Neural cell (in vitro differentiated cells): ENCODE measurements at regions not wholly inside any gene's neighbourhood (a gene's known extent, or its start where the extent isn't known, plus 50 kb on each side); places are given as distances from the start of the nearest gene placed in this dataset.

Experiments
- CTCF ChIP-seq: fragments of 450-650 bp; IDR thresholded peaks from 2 replicates; pipeline ENCODE4 v1.5.1; 2014; ENCODE audit warnings: antibody characterized with exemption, mild to moderate bottlenecking, moderate library complexity; ENCODE audit not compliant: poor library complexity, severe bottlenecking
- EP300 ChIP-seq: fragments of 450-650 bp; conservative IDR thresholded peaks from 2 replicates; pipeline ENCODE4 v1.6.1; 2014; ENCODE audit warnings: antibody characterized with exemption, mild to moderate bottlenecking, moderate library complexity; ENCODE audit not compliant: poor library complexity, severe bottlenecking
- EZH2 ChIP-seq: fragments of 200-600, 300-800 bp; shearing (Covaris generic), sonication (generic); IDR thresholded peaks from 2 replicates; pipeline ENCODE4 v1.6.1; 2014; ENCODE audit warnings: antibody characterized with exemption, low read length, borderline replicate concordance, mild to moderate bottlenecking; ENCODE audit not compliant: insufficient read depth, poor library complexity, severe bottlenecking
- MXI1 ChIP-seq: fragments of 450-650 bp; conservative IDR thresholded peaks from 2 replicates; pipeline ENCODE4 v1.6.1; 2014; ENCODE audit warnings: antibody characterized with exemption, mild to moderate bottlenecking; ENCODE audit not compliant: poor library complexity, severe bottlenecking
- POLR2AphosphoS5 ChIP-seq: IDR thresholded peaks from 2 replicates; pipeline ENCODE4 v1.6.1; 2012
- RAD21 ChIP-seq: fragments of 450-650 bp; conservative IDR thresholded peaks from 2 replicates; pipeline ENCODE4 v1.6.1; 2014; ENCODE audit warnings: antibody characterized with exemption, mild to moderate bottlenecking, moderate library complexity
- SMC3 ChIP-seq: fragments of 450-650 bp; conservative IDR thresholded peaks from 2 replicates; pipeline ENCODE4 v1.6.1; 2014; ENCODE audit warnings: antibody characterized with exemption, mild to moderate bottlenecking, moderate library complexity; ENCODE audit not compliant: poor library complexity
- TAF1 ChIP-seq: IDR thresholded peaks from 2 replicates; pipeline ENCODE4 v1.6.1; 2012; ENCODE audit warnings: low read depth
- TF ChIP-seq, protein P1 (sequence below): IDR thresholded peaks from 2 replicates; pipeline ENCODE4 v1.6.1; 2012; ENCODE audit warnings: borderline replicate concordance

- no peak for TF ChIP-seq CTCF
- TF ChIP-seq, protein P1, sequence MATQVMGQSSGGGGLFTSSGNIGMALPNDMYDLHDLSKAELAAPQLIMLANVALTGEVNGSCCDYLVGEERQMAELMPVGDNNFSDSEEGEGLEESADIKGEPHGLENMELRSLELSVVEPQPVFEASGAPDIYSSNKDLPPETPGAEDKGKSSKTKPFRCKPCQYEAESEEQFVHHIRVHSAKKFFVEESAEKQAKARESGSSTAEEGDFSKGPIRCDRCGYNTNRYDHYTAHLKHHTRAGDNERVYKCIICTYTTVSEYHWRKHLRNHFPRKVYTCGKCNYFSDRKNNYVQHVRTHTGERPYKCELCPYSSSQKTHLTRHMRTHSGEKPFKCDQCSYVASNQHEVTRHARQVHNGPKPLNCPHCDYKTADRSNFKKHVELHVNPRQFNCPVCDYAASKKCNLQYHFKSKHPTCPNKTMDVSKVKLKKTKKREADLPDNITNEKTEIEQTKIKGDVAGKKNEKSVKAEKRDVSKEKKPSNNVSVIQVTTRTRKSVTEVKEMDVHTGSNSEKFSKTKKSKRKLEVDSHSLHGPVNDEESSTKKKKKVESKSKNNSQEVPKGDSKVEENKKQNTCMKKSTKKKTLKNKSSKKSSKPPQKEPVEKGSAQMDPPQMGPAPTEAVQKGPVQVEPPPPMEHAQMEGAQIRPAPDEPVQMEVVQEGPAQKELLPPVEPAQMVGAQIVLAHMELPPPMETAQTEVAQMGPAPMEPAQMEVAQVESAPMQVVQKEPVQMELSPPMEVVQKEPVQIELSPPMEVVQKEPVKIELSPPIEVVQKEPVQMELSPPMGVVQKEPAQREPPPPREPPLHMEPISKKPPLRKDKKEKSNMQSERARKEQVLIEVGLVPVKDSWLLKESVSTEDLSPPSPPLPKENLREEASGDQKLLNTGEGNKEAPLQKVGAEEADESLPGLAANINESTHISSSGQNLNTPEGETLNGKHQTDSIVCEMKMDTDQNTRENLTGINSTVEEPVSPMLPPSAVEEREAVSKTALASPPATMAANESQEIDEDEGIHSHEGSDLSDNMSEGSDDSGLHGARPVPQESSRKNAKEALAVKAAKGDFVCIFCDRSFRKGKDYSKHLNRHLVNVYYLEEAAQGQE: no peak
- no peak for TF ChIP-seq RAD21
- TF ChIP-seq TAF1: no peak
- no peak for TF ChIP-seq POLR2AphosphoS5
- TF ChIP-seq EZH2: no peak
- TF ChIP-seq MXI1: no peak
- no peak for TF ChIP-seq EP300
- TF ChIP-seq SMC3: no peak
Measured at GRCh38 chr9:33687779-33688178, 107.6 kb upstream of the PRSS3 start.
